22Rv1 (cell line): ENCODE measurements at regions not wholly inside any gene's neighbourhood (a gene's known extent, or its start where the extent isn't known, plus 50 kb on each side); places are given as distances from the start of the nearest gene placed in this dataset.

Experiments
- H3K27ac ChIP-seq: fragments of 450-650 bp; 2 replicates; pipeline ENCODE4 v1.5.1; 2017
- ZFX ChIP-seq: fragments of 450-650 bp; IDR thresholded peaks from 2 replicates; pipeline ENCODE4 v1.6.1; 2017; ENCODE audit warnings: antibody characterized with exemption, borderline replicate concordance
- TF ChIP-seq, protein P1 (sequence below): fragments of 450-650 bp; IDR thresholded peaks from 2 replicates; pipeline ENCODE4 v1.5.1; 2017; ENCODE audit warnings: mild to moderate bottlenecking

DNA sequence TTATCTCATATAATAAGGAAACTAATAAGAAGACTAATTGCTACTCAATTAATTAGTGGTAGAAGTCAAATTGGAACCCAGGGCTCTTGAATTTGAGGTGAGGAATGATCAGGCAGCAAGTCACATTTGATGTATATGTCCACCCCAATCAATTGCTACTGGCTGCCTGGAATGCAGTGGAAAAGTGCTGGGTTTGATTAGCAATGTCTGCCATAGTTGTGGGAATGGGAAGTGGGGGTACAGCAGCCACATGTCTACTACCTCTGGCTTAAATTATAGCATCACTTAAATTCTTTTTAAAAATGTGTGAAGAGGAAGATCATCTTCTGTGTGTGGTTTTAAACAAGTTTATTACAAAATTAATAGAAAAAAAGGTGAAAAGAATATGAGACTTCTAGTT lies 50.8 kb upstream of the NAV2 start:
- no peak for TF ChIP-seq ZFX
- H3K27ac ChIP-seq = no peak overlapping the region

DNA sequence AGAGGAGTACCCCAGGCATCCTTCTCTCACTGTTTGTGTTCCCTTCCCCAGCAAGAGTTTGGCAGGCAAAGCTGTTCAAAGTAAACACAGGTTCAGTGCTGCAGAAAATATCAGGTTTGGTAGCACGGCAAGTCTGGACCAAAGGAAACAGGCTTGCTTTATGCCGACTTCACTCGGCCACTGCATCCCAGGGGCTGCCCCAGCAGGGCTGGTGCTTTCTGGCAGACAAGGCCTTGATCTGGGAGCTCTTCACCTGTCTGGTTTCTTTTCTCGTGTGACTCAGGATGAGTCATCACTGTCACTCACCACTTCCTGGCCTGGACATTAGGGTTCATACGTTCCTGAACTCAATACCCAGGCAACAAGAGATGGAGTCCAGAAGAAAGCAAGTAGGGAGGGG lies 52.6 kb upstream of the NAV2 start:
- no peak overlapping the region for H3K27ac ChIP-seq
- TF ChIP-seq ZFX = no peak
- TF ChIP-seq, protein P1, sequence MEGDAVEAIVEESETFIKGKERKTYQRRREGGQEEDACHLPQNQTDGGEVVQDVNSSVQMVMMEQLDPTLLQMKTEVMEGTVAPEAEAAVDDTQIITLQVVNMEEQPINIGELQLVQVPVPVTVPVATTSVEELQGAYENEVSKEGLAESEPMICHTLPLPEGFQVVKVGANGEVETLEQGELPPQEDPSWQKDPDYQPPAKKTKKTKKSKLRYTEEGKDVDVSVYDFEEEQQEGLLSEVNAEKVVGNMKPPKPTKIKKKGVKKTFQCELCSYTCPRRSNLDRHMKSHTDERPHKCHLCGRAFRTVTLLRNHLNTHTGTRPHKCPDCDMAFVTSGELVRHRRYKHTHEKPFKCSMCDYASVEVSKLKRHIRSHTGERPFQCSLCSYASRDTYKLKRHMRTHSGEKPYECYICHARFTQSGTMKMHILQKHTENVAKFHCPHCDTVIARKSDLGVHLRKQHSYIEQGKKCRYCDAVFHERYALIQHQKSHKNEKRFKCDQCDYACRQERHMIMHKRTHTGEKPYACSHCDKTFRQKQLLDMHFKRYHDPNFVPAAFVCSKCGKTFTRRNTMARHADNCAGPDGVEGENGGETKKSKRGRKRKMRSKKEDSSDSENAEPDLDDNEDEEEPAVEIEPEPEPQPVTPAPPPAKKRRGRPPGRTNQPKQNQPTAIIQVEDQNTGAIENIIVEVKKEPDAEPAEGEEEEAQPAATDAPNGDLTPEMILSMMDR = no peak

DNA sequence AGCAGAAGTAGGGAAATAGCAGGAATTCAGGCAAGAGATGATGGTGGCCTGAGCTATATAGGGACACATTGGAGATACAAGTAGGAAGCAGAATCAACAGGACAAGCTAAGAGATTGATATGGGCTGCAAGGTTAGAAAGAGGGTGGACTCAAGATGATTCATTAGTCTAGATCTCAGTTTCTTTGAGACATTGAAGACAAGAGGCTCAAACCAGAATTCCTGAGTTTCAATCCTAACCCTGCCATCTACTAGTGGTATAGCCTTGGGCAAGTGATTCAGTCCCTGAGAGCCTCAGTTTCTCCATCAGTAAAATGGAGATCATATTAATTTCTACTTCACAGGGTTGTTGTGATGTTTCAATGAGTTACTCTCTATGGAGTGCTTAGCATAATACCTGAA lies 53.1 kb upstream of the NAV2 start:
- no peak overlapping the region for H3K27ac ChIP-seq
- TF ChIP-seq, protein P1 = no peak
- no peak for TF ChIP-seq ZFX

DNA sequence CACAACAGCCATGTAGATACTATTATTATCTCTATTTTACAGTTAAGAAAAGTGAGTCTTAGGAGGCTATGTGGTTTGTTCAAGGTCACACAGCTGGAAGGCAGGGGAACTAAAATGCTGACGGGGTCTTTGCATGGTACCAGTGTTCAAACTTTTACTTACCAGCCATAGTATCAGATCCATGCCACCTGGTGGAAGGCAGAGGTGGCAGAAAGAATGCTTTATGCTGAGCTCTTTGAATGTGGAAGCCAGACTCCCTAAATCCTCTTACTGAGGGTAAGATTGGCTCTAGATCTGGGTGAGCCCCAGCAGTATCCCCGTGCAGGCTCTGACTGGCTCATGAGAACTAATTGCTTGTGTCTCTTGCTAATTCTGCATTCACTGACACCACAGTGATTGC lies 54.3 kb upstream of the NAV2 start:
- TF ChIP-seq, protein P1 = no peak
- TF ChIP-seq ZFX = no peak
- no peak overlapping the region for H3K27ac ChIP-seq

DNA sequence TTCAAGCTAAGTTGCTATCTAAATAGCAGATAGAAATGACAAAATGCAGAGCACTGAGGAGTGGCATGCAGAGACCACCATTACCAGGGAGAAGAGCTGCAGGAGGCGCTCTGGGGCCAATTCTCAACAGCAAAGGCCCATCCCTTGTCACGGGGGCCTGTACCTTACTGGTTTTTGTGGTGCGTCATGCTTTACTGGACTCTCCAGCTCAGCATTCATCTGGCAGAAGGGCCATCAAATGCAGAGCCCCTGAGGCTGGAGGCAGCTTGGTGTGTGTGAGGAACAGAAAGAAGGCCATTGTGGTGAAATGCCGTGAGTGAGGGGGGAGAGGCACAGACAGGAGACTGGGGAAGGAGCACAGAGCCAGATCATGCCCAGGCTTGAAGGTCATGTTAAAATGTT lies 56.5 kb upstream of the NAV2 start:
- TF ChIP-seq, protein P1 = no peak
- no peak for TF ChIP-seq ZFX
- H3K27ac ChIP-seq = no peak overlapping the region

DNA sequence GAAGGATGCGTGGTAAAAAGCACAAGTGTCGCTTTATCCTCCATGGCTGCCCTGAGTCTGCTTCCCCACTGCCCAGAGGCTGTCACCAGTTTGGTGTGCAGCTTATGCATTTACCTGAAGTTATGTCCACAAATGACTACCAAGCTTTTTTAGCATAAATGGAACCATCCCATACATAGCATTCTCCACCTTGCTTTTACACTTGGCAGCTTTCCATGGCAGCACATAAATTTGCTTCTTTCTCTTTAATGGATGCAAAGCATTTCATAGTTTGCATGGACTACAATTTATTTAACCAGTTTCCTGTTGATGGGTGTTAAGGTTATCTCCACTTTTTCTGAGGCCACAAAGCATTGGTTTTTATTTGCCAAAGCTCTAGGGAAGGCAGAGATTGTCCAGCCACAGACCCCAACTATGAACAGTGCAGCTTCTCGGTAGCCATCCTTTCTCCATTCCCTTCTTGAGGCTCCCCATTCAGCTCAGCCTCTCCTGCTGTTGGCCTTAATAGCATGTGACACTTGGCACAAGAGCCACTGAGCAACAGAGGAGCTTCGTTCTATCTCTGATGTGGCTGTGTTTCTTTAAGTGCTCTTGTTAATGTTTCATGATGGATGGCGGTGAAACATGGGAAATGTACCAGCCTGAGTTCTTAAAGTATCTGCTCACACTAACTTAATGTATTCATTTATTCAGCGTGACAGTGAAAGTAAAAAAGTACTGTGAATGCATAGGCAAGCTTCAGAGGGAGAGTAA lies 59.8 kb upstream of the NAV2 start:
- TF ChIP-seq ZFX = no peak
- TF ChIP-seq, protein P1 = no peak
- H3K27ac ChIP-seq = no peak overlapping the region

DNA sequence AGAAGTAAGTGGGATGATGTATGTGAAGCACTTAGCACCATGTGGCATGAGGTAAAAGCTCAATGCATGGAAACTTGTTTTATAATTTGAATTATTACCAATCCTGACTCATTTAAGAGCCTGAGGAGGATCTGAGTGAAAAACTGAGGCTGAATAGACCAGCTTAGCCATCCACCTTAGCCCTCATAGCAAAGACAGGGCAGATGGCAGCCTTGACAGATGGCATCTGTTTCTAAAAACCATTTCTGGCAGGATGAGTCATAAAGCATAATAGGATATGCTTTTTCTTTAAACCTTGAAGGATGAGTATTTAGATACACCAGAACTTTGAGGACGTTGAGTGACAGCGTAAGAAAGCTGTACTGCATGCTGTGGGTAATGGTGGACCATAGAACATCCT lies 61.0 kb upstream of the NAV2 start:
- TF ChIP-seq ZFX = no peak
- TF ChIP-seq, protein P1 = no peak
- H3K27ac ChIP-seq = no peak overlapping the region

DNA sequence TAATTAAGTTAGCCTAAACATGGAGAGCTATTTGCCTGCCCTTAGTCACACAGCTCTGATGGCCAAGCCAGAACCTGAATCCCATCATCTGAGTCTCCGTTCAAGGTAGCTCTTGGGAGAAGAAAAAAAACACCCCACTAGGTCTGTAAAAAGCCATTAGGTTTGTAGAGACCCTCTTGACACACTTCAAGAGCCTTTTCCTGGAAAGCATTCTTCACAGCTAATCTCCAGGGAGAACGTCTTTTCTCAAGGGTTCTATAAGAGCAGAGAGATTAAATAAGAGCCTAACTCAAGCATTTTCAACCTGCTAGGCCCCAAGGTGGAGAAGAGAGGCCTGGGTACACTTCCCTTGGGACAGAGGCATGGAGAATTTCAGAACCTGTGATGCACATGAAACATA lies 61.6 kb upstream of the NAV2 start:
- TF ChIP-seq ZFX = no peak
- TF ChIP-seq, protein P1 = no peak
- no peak overlapping the region for H3K27ac ChIP-seq
